ENCODE measurements at regions not wholly inside any gene's neighbourhood (a gene's known extent, or its start where the extent isn't known, plus 50 kb on each side); places are given as distances from the start of the nearest gene placed in this dataset.
"Not testable (repeated sequence)": the region's sequence is repeated elsewhere in the genome, so short reads cannot be mapped to it uniquely, and the experiment has no call there.

GRCh38 chr18:43830947-43831346, 553.7 kb upstream of the SYT4 start:
- no peak overlapping the region for H3K27ac ChIP-seq
- TF ChIP-seq ZFX (IDR thresholded peaks at IDR 0.05) = no peak
- TF ChIP-seq CTCF (conservative IDR thresholded peaks at IDR 0.05) = no peak

- no peak for TF ChIP-seq ZFX (IDR thresholded peaks at IDR 0.05)
- TF ChIP-seq CTCF (conservative IDR thresholded peaks at IDR 0.05) = no peak
- H3K27ac ChIP-seq = no peak overlapping the region
These were observed 569.0 kb upstream of the SYT4 start for GRCh38 chr18:43846299-43846698.

- TF ChIP-seq ZFX (IDR thresholded peaks at IDR 0.05) (no peak), CTCF (conservative IDR thresholded peaks at IDR 0.05) (no peak)
- no peak overlapping the region for H3K27ac ChIP-seq
These were observed 570.1 kb upstream of the SYT4 start for GRCh38 chr18:43847164-43848091.

GRCh38 chr18:43849831-43850230, 572.5 kb upstream of the SYT4 start:
- H3K27ac ChIP-seq = not testable (repeated sequence)

- H3K27ac ChIP-seq = no peak overlapping the region
- no peak for TF ChIP-seq ZFX (IDR thresholded peaks at IDR 0.05)
- no peak for TF ChIP-seq CTCF (conservative IDR thresholded peaks at IDR 0.05)
These were observed 578.1 kb upstream of the SYT4 start for GRCh38 chr18:43855376-43855775.

GRCh38 chr18:43863180-43863579, 585.9 kb upstream of the SYT4 start:
- TF ChIP-seq ZFX (IDR thresholded peaks at IDR 0.05) (no peak), CTCF (conservative IDR thresholded peaks at IDR 0.05) (no peak)
- no peak overlapping the region for H3K27ac ChIP-seq

- H3K27ac ChIP-seq = no peak overlapping the region
- no peak for TF ChIP-seq CTCF (conservative IDR thresholded peaks at IDR 0.05)
- no peak for TF ChIP-seq ZFX (IDR thresholded peaks at IDR 0.05)
These were observed 589.4 kb upstream of the SYT4 start for GRCh38 chr18:43866696-43867095.
